ENCODE measurements at regions not wholly inside any gene's neighbourhood (a gene's known extent, or its start where the extent isn't known, plus 50 kb on each side); places are given as distances from the start of the nearest gene placed in this dataset.

DNA sequence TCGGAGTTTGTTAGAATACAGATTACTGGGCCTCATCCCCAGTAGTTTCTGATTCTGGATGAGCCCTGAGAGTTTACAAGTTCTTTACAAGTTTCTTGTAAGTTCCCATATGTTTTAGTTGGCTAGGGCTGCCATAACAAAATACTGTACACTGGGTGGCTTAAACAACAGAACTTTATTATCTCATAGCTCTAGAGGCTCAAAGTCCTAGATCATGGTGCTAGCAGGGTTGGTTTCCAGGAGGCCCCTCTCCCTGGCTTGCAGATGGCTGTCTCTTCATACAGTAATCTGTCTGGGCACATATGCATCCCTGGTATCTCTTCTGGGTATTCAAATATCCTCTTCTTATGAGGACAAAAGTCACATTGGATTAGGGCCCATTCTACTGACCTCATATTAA is 167.2 kb downstream of the KLF5 start:
- Mint-ChIP-seq H3K27ac (no peak overlapping the region), H3K27me3 (no peaks in the 10 kb centered on the region), H3K4me3 (ENCODE audit: low read depth) (no peak overlapping the region), H3K36me3 (ENCODE audit: insufficient read depth) (no peaks in the 10 kb centered on the region), H3K9me3 (ENCODE audit: low read depth) (no peaks in the 10 kb centered on the region), H3K4me1 (ENCODE audit: low read depth) (peaks cover 12% of the 10 kb centered on the region)
- no peak for DNase-seq (ENCODE audit: low spot score, unreplicated experiment)
- TF ChIP-seq, protein P1, sequence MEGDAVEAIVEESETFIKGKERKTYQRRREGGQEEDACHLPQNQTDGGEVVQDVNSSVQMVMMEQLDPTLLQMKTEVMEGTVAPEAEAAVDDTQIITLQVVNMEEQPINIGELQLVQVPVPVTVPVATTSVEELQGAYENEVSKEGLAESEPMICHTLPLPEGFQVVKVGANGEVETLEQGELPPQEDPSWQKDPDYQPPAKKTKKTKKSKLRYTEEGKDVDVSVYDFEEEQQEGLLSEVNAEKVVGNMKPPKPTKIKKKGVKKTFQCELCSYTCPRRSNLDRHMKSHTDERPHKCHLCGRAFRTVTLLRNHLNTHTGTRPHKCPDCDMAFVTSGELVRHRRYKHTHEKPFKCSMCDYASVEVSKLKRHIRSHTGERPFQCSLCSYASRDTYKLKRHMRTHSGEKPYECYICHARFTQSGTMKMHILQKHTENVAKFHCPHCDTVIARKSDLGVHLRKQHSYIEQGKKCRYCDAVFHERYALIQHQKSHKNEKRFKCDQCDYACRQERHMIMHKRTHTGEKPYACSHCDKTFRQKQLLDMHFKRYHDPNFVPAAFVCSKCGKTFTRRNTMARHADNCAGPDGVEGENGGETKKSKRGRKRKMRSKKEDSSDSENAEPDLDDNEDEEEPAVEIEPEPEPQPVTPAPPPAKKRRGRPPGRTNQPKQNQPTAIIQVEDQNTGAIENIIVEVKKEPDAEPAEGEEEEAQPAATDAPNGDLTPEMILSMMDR (IDR thresholded peaks at IDR 0.05; ENCODE audit: unreplicated experiment), result no peak

DNA sequence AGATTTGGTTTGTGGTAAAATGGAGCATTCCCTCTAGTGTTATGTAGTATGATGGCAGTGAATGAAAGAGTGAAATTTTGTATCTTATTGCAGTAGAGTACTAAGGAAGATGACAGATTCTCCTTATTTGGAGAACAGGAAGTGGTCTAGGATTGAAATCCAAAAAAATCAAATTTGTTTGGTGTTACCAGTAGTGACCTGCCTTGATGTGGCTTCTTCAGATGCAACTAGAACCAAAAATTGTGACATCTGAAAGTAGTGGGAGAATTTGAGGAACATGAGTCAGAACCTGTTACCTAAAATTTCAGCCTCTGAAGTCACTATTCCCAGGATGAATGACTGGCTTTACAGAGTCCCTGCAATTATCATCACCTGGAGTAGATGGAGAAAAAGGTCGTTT is 165.9 kb downstream of the KLF5 start:
- H3K9me3 Mint-ChIP-seq (ENCODE audit: low read depth), result no peaks in the 10 kb centered on the region
- TF ChIP-seq, protein P1 (IDR thresholded peaks at IDR 0.05; ENCODE audit: unreplicated experiment), result no peak
- no peak overlapping the region for H3K27ac Mint-ChIP-seq
- H3K4me1 Mint-ChIP-seq (ENCODE audit: low read depth), result peaks cover 17% of the 10 kb centered on the region
- no peaks in the 10 kb centered on the region for H3K27me3 Mint-ChIP-seq
- no peak for DNase-seq (ENCODE audit: low spot score, unreplicated experiment)
- no peaks in the 10 kb centered on the region for H3K36me3 Mint-ChIP-seq (ENCODE audit: insufficient read depth)
- H3K4me3 Mint-ChIP-seq (ENCODE audit: low read depth), result no peak overlapping the region

DNA sequence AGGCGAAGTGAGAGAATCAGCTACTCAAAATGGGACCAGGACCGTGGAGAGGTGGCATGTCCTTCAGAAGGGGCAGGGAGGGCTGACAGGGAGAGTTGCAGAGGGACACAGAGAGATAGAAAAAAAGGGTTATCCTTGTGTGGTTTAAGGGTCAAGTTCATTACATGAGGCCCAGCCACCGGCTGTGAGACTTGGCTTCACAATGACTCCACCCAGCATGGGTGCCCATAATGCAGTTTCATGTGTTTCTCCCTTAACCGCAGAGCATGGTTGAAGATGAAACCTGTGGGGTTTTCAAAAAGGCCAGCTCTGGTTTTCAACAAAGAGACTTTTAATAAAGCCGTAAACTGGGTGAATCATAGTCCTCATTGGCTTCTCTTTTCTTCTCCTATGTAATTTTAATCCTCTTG is 164.6 kb downstream of the KLF5 start:
- Mint-ChIP-seq H3K27me3 (no peaks in the 10 kb centered on the region), H3K4me3 (ENCODE audit: low read depth) (no peak overlapping the region), H3K4me1 (ENCODE audit: low read depth) (peaks cover 18% of the 10 kb centered on the region), H3K27ac (no peak overlapping the region), H3K36me3 (ENCODE audit: insufficient read depth) (no peaks in the 10 kb centered on the region), H3K9me3 (ENCODE audit: low read depth) (no peaks in the 10 kb centered on the region)
- no peak for DNase-seq (ENCODE audit: low spot score, unreplicated experiment)
- TF ChIP-seq, protein P1 (IDR thresholded peaks at IDR 0.05; ENCODE audit: unreplicated experiment), result no peak

DNA sequence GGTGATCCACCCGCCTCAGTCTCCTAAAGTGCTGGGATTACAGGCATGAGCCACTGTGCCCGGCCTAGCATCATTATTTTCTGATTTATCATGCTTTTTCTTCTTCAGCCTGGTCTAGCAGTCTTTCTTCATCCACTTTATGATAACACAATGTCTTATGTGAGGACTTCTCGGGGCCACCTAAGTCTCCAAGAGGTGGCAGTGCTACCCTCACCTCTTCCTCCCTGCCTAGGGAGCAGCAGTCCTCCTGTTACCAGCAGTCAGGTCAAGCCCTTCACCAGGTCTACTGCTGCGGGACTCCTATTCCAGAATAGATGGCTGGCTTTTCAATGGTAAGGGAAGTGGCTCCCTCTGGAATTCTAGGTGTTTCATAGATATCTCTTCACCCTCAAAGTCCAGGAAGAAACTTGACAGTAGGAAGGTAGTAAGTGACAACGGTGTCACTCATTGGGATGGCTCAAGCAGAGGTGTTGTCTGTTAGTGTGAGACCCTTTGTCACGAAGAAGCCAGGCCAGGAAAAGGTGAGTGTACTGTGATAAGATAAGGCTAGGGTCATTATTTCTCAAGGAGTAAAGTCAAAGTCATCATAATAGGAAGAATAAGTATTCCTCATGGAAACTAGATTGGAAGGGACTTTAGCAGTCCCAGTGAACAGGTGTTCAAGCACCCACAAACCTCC is 164.0 kb downstream of the KLF5 start:
- TF ChIP-seq, protein P1 (IDR thresholded peaks at IDR 0.05; ENCODE audit: unreplicated experiment), result no peak
- H3K4me3 Mint-ChIP-seq (ENCODE audit: low read depth), result no peak overlapping the region
- H3K36me3 Mint-ChIP-seq (ENCODE audit: insufficient read depth), result no peaks in the 10 kb centered on the region
- DNase-seq (ENCODE audit: low spot score, unreplicated experiment), result no peak
- H3K27ac Mint-ChIP-seq, result no peak overlapping the region
- no peaks in the 10 kb centered on the region for H3K9me3 Mint-ChIP-seq (ENCODE audit: low read depth)
- peaks cover 23% of the 10 kb centered on the region for H3K4me1 Mint-ChIP-seq (ENCODE audit: low read depth)
- no peaks in the 10 kb centered on the region for H3K27me3 Mint-ChIP-seq

DNA sequence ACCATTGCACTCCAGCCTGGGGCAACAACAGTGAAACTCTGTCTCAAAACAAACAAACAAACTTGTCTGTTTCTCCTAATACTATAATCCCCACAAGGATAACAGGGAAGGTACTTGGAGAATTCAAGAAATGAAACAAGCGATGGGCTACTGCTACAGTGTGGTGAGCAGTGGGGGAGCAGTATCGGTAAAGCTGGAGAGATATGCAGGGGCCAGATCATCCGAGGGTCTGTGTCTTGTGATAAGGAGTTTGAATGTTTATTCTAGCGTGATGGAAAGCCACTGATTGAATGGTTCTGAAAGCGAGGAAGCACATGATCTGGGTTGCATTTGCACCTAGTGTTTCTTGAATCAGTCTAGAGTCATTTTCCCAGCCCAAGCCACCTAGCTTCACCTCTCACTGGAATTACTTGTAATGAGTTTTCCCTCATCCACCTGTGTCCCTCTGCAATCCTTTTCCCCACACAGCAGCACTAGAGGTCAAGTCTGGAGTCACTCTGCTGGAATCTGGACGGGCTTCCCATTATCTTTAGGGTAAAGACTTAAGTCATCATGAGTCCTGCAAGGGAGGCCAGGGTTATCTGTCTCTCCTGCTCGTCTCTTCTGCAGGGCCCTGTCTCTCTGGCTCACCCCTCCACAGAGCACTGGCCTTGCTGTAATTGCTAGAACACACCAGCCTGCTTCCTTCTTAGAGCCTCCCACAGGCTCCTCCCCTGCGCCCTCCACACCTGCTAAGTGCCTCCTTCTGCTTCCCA is 162.3 kb downstream of the KLF5 start:
- H3K27me3 Mint-ChIP-seq, result no peaks in the 10 kb centered on the region
- H3K4me3 Mint-ChIP-seq (ENCODE audit: low read depth), result no peak overlapping the region
- H3K36me3 Mint-ChIP-seq (ENCODE audit: insufficient read depth), result no peaks in the 10 kb centered on the region
- TF ChIP-seq, protein P1 (IDR thresholded peaks at IDR 0.05; ENCODE audit: unreplicated experiment), result no peak
- peaks cover 26% of the 10 kb centered on the region for H3K4me1 Mint-ChIP-seq (ENCODE audit: low read depth)
- no peak for DNase-seq (ENCODE audit: low spot score, unreplicated experiment)
- no peak overlapping the region for H3K27ac Mint-ChIP-seq
- no peaks in the 10 kb centered on the region for H3K9me3 Mint-ChIP-seq (ENCODE audit: low read depth)

Data from progenitor cell of endocrine pancreas (in vitro differentiated cells).